Mucosa of gallbladder (tissue), 1 donor: ENCODE measurements at regions not wholly inside any gene's neighbourhood (a gene's known extent, or its start where the extent isn't known, plus 50 kb on each side); places are given as distances from the start of the nearest gene placed in this dataset.

Experiments used
- DNase-seq: peaks from one replicate; pipeline ENCODE4 v3.0.0-alpha.2; 2020; ENCODE audit warnings: low spot score
- donor health status: DM: no; HTN: no; CAD: no.

- DNase-seq, result no peak
Measured at GRCh38 chr4:112847781-112848180, 201.7 kb upstream of the ANK2 start.

DNA sequence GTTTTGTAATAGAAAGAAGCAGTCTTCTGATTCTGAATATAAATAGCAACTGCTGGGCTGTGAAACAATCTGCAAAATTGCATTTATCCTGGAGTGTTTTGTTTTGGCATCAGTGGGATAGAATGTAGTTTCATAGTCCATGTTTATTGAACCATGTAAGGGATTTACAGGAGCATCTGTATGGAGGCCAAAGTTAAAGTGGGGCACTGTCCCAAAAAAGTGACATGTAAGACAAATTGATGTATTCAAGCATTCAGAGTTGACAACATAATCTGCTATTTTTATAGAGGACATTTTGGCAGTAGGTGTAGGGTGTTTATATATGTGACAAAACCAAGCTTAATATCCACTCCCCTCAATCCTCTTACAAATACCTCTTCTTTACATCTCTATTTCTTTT, 200.5 kb upstream of the ANK2 start:
- no peak for DNase-seq

- DNase-seq, result no peak
Measured at GRCh38 chr4:112852601-112853000, 196.9 kb upstream of the ANK2 start.

DNA sequence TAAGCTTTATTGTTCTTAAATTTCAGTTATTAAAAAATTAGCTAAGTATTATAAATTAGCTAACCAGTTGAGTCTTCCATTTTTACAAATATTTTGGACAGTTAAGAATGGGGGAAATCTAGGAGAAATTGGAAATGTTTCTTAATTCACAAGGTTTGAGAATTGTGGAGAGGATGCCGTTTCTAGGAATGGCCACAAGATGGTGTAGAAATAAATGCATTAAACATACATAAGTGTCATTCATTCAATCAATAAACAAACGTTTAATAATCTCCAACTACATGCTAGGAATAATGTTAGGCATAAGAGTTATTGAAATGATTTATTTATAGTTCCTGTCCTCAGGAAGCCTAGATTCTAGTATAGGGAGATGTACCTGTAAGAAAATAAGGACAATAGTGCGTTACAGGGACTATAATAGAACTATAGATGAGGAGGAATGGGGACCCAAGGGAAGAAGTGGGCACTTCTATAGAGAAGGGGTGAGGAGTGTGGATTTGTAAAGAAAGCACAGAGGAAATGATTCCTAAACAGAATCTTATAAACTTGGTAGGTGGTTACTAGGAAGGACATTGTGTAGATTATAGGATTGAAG, 195.7 kb upstream of the ANK2 start:
- DNase-seq, result no peak

DNA sequence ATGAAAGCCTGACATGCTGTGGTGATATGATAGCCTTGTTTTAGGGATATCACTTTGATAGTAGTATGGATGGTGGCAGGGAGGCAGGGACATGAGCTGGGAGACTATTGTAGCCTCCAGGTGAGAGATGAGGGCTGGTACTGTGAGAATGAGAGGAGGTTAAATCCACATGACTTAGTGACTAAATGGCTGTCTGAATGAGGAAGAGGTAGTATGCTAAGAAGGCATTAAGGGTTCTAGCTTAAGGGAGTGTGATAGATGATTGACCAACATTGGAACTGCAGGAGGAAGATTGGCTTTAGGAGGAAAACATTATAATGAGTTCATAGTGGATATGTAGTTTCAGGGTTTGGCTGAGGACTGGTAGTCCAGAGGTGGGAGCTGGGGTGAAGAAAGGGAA, 195.0 kb upstream of the ANK2 start:
- DNase-seq, result no peak

DNA sequence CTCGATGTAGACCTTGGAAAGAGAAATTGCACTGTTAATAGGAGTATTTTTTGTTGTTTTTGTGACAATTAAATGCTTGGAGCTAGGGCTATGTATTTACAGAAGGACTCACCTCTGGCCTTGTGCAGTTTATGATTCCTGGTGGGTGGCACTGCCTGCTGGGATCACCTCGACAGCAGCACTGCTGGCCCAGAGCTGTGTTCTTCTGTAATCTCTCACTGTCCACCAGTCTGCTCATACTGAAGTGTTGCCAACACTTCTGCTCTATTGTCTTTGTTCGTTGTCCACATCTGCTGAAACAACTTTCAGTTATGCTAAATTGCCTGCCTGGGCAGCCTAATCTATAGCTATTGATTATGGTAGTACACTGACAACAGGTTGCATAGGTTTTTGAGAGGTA, 194.4 kb upstream of the ANK2 start:
- DNase-seq, result no peak

GRCh38 chr4:112857461-112857860, 192.0 kb upstream of the ANK2 start:
- no peak for DNase-seq

DNA sequence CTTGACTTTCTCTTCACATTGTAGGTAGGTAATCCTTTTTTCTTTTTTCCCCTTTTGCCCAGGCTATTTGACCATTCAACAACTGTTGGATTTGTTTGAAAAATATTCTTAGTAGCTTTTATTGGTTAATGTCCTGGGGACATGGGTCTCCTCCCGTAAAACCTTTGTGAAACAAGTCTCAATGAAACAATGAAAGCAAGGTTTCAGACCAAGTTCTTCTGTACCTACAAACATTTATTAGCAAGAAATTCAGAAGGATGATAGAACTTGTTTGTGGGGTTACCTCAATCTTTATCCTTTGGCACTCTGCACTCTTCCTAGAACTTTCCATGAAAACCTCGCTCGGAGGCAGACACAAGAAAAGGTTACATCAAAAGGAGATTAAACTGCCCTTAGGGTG, 190.7 kb upstream of the ANK2 start:
- DNase-seq, result no peak

DNA sequence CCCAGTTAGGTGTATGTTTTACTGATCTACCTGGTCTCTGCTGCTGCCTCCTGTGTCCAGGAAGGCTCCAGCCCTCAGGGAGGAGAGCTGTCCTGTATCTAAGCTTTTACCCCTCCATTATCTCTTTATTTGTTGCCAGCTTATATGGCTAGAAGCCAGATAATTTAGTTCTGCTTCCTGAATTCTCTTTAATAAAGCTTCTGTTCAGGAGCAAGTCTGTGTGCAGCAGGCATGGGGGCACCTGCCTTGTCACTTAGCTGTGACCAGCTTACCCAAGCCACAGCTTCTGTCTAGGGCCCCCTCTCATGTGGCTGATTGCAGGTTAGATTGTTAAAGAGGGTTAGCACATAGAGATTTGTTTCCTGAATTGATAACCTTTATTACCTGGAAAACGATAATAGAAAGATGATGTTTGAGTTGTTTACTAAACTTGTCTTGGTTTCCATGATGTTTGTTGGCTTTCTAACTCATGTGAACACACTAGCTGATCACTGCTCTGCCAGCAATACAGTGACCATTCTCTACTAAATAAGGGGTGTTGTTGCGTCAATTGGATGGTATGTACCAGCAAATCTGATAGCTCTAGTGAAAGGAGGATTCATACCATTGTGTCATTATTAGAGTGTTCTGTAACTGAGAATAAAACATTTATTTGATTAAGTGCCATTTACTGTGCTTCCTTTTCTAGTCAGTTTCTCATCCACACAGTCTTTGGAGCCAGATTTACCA, 189.8 kb upstream of the ANK2 start:
- DNase-seq, result no peak

DNA sequence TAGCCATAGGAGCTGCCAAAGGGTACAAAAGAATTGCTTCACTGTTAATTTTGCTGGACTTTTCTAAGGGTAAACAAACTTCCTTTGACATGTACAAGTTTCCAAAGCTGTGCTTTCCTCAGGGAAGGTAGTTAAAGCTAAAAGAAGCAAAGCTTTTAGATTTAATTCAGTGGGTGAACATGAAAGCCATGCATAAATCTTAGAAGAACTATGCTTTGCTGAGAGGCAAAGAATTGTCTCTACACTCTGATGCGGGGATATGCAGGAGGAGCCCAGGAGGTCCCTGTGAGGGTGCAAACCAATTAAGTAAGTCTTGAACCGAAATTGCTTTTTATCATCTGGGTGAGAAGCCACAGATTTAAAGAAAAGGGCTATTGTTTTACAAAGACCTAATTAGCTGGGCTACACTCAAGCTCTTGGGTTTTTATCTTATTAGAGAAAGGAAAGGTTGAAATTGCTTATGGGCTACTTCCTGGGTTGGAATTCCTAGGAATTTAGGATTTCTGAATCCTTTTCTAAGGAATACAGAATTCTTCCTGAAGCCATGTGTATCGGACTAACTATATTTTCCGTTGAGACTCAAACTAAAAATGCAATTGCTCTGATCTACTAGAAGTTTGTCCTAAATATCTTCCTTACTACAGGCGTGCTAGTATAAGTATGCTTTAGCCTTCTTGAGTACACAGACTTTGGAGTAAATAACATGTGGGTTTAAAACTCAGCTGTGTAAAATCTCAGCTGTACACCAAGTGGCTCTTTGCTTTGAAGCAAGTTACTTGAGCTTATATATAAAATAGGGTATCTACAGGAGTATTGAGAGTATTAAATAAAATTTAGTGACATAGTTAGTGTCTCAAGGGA, 188.4 kb upstream of the ANK2 start:
- DNase-seq, result no peak

- DNase-seq, result no peak
Measured at GRCh38 chr4:112861691-112862674, 187.5 kb upstream of the ANK2 start.

GRCh38 chr4:112865443-112865842, 184.0 kb upstream of the ANK2 start:
- no peak for DNase-seq

DNA sequence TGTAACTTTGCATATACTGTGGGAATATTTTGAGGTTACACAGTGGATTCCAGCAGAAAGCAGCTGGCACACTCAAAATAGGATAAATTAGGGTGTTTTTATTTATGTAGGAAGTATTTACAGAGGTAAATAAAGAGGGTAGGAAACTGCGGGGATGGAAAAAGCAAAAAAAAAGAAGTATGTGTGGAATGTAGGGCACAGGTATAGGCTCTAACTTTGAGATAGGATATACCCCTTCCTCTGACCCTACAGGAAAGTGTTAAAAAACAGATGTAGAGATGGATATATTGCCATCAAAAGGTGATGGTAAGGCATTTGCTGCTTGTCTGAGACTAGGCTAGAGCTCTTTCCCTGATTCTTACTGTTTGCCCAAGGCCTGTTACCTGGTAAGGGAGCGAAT, 173.1 kb upstream of the ANK2 start:
- DNase-seq, result no peak

DNA sequence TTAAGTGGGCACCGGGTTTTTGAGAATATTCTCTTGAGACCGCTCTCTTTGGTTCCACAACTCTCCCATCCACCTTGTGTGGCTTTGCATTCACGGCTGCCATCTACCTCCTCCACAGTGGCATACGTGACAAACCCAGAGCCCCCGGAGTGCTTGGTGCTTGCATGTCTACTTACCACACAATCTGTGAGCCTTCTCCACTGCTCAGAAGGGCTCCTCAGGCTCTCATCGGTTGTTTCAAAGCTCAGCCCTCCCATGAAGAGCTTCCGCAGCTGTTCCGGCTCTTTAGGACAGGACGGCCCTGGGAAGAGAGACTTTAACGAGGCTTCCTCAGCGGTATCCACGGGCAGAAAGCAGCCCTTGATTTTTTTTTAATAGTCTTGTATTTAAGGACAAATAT, 167.6 kb upstream of the ANK2 start:
- no peak for DNase-seq

GRCh38 chr4:112882286-112882685, 167.2 kb upstream of the ANK2 start:
- DNase-seq, result no peak

GRCh38 chr4:112884406-112884805, 165.0 kb upstream of the ANK2 start:
- DNase-seq, result no peak

GRCh38 chr4:112885897-112886296, 163.6 kb upstream of the ANK2 start:
- no peak for DNase-seq

DNA sequence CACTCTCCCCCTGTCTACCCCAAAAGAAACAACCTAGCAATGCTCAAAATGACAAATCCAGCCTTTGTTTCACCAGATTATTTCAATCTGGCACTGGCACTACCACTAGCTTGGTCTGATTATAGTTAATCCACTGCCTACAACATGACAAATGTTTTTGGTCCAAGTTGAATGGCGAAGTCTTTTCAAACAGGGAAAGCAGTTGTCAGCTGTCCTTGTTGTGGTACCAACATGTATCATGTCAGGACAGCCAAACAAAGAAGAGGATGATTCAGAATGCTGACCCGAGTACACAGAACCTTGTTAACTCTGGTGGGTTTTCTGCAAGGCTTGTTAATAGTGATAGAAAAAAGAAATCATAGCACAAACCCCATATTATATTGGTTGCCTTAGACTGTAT, 160.8 kb upstream of the ANK2 start:
- DNase-seq, result no peak

DNA sequence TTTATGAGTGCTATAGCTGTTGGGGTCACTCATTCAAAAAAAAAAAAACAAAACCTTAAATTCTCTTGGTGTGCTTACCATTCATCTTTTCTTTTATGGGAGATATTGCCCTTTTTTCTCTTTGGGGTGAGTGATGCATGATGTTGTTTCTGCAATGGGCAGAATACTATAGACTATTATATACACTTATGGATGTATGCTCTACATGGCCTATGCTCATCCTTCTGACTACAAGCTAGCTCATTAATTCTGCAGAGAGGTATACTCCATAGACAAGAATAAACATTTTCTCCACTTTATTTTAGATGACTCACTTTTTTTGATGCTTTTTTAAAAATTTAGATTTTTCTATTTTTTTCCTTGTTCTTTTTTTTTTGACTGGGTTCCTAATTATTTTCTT, 160.3 kb upstream of the ANK2 start:
- no peak for DNase-seq

- DNase-seq, result no peak
Measured at GRCh38 chr4:112889619-112890527, 159.6 kb upstream of the ANK2 start.

GRCh38 chr4:112894480-112894879, 155.0 kb upstream of the ANK2 start:
- no peak for DNase-seq
